SU-DHL-6 (cell line): ENCODE measurements at regions not wholly inside any gene's neighbourhood (a gene's known extent, or its start where the extent isn't known, plus 50 kb on each side); places are given as distances from the start of the nearest gene placed in this dataset.

Experiments used
- CTCF ChIP-seq: fragments of 200-600 bp; sonication (generic); IDR thresholded peaks from one replicate; pipeline ENCODE4 v1.5.1; 2017; ENCODE audit warnings: antibody characterized with exemption, mild to moderate bottlenecking, low read length, moderate library complexity; ENCODE audit not compliant: insufficient read depth, poor library complexity, severe bottlenecking
- EZH2phosphoT487 ChIP-seq: fragments of 200-600 bp; sonication (generic), shearing (Covaris generic); conservative IDR thresholded peaks from 2 replicates; pipeline ENCODE4 v1.6.1; 2018; ENCODE audit warnings: mild to moderate bottlenecking, antibody characterized with exemption, low read length, moderate library complexity, mixed read lengths

DNA sequence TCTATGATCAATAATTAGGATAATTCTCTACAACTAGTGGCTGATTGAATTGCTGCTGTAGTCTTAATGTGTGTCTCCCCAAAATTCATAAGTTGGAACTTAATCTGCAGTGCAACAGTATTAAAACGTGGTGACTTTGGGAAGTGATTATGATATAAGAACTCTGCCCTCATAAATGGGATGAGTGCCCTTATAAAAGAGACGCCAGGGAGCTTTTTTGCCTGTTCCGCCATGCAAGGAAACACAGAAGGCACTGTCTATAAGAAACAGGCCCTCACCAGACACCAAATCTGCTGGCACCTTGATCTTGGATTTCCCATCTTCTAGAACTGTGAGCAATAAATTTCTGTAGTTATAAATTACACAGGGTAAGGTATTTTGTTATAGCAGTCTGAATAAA is 161.0 kb downstream of the ALX1 start:
- no peak for TF ChIP-seq CTCF
- no peak for TF ChIP-seq EZH2phosphoT487
